PFSK-1 (cell line): ENCODE measurements at regions not wholly inside any gene's neighbourhood (a gene's known extent, or its start where the extent isn't known, plus 50 kb on each side); places are given as distances from the start of the nearest gene placed in this dataset.

Experiments
- FOXP2 ChIP-seq: optimal IDR thresholded peaks from 2 replicates; pipeline ENCODE3; 2011; ENCODE audit warnings: borderline replicate concordance, control low read depth, inconsistent platforms; ENCODE audit not compliant: insufficient read depth; ENCODE audit errors: extremely low read length, extremely low read depth
- POLR2AphosphoS5 ChIP-seq: IDR thresholded peaks from 2 replicates; pipeline ENCODE4 v1.6.1; 2012; ENCODE audit warnings: low read depth, mild to moderate bottlenecking, control low read depth, low read length, moderate library complexity
- REST ChIP-seq, 2 experiments: IDR thresholded peaks; 2 replicates each; pipeline versions ENCODE4 v1.6.1 to v1.8.0; 2011 to 2012; ENCODE audit warnings: low read depth in 2 of 2, low read length in 2 of 2, control low read depth in 1 of 2, inconsistent platforms in 1 of 2, mild to moderate bottlenecking in 1 of 2, moderate library complexity in 1 of 2; ENCODE audit not compliant: insufficient read depth in 1 of 2
- SIN3A ChIP-seq: IDR thresholded peaks from 2 replicates; pipeline ENCODE4 v1.6.1; 2012; ENCODE audit warnings: mild to moderate bottlenecking, low read length, moderate library complexity, borderline replicate concordance; ENCODE audit not compliant: insufficient read depth
- TAF1 ChIP-seq: IDR thresholded peaks from 2 replicates; pipeline ENCODE4 v1.6.1; 2012; ENCODE audit warnings: low read length, control low read depth, borderline replicate concordance; ENCODE audit not compliant: insufficient read depth

- TF ChIP-seq TAF1 (no peak), FOXP2 (no peak), POLR2AphosphoS5 (no peak), REST (IDR thresholded peaks at IDR 0.05; ENCODE audit: insufficient read depth in 1 of 2, low read depth in 2 of 2, low read length in 2 of 2) (no peak), SIN3A (no peak)
These were observed 82.7 kb downstream of the DLEU7 start for GRCh38 chr13:50760751-50761150.

DNA sequence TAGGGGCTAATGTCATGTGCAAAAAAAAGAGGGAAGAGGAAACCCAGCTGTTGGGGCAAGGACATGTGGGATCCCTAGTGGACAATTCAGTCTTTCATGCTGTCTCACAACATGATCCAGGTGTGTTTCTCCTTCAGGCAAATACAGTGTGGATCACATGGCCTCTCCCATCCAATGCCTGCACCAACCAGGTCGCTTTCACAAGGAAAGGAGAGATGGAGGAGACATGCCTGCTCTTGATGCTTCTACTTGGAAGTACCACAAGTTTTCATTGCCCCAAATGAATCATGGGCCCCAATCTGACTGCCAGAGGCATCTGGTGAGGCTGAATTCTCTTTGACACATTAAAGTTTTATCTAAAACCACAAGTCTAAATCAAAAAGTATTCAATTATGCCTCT is 82.1 kb downstream of the DLEU7 start:
- TF ChIP-seq SIN3A (no peak), TAF1 (no peak), FOXP2 (no peak)

- TF ChIP-seq POLR2AphosphoS5 = no peak
- no peak for TF ChIP-seq FOXP2
- TF ChIP-seq REST (IDR thresholded peaks at IDR 0.05; ENCODE audit: insufficient read depth in 1 of 2, low read depth in 2 of 2, low read length in 2 of 2) = no peak
- no peak for TF ChIP-seq SIN3A
These were observed 80.4 kb downstream of the DLEU7 start for GRCh38 chr13:50762969-50763567.

GRCh38 chr13:50766013-50766412 is 77.5 kb downstream of the DLEU7 start:
- no peak for TF ChIP-seq FOXP2
- TF ChIP-seq SIN3A = no peak
- no peak for TF ChIP-seq REST (IDR thresholded peaks at IDR 0.05; ENCODE audit: insufficient read depth in 1 of 2, low read depth in 2 of 2, low read length in 2 of 2)
- TF ChIP-seq POLR2AphosphoS5 = no peak
- TF ChIP-seq TAF1 = no peak

- TF ChIP-seq REST (IDR thresholded peaks at IDR 0.05; ENCODE audit: insufficient read depth in 1 of 2, low read depth in 2 of 2, low read length in 2 of 2) = no peak
- no peak for TF ChIP-seq POLR2AphosphoS5
- TF ChIP-seq FOXP2 = no peak
- TF ChIP-seq TAF1 = no peak
- no peak for TF ChIP-seq SIN3A
These were observed 76.8 kb downstream of the DLEU7 start for GRCh38 chr13:50766695-50767094.
